ENCODE measurements at regions not wholly inside any gene's neighbourhood (a gene's known extent, or its start where the extent isn't known, plus 50 kb on each side); places are given as distances from the start of the nearest gene placed in this dataset.
"Not testable (repeated sequence)": the region's sequence is repeated elsewhere in the genome, so short reads cannot be mapped to it uniquely, and the experiment has no call there.

DNA sequence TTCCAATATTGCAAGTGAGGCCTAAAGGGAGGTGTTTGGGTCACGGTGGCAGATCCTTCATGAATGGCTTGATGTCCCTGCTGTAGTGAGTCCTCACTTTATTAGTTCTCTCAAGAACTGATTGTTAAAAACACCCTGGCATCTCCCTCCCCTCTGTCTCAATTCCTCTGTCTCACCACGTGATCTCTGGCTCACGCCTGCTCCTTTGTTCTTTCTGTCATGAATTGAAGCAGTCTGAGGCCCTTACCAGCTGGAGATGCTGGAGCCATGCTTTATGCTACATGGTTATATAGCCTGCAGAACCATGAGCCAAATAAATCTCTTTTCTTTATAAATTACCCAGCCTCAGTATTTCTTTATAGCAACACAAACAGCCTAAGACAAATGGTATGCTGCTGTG is 980.7 kb upstream of the GRIA3 start:
- H3K4me1 Mint-ChIP-seq, result no peaks in the 10 kb centered on the region
- H3K36me3 Mint-ChIP-seq, result no peaks in the 10 kb centered on the region
- DNase-seq (ENCODE audit: low spot score in 2 of 2, unreplicated experiment in 2 of 2), result no peak
- no peaks in the 10 kb centered on the region for H3K27me3 Mint-ChIP-seq (ENCODE audit: low read depth)
- H3K9me3 Mint-ChIP-seq, result peaks cover 14% of the 10 kb centered on the region
- H3K27ac Mint-ChIP-seq, result no peak overlapping the region
- TF ChIP-seq, protein P1, sequence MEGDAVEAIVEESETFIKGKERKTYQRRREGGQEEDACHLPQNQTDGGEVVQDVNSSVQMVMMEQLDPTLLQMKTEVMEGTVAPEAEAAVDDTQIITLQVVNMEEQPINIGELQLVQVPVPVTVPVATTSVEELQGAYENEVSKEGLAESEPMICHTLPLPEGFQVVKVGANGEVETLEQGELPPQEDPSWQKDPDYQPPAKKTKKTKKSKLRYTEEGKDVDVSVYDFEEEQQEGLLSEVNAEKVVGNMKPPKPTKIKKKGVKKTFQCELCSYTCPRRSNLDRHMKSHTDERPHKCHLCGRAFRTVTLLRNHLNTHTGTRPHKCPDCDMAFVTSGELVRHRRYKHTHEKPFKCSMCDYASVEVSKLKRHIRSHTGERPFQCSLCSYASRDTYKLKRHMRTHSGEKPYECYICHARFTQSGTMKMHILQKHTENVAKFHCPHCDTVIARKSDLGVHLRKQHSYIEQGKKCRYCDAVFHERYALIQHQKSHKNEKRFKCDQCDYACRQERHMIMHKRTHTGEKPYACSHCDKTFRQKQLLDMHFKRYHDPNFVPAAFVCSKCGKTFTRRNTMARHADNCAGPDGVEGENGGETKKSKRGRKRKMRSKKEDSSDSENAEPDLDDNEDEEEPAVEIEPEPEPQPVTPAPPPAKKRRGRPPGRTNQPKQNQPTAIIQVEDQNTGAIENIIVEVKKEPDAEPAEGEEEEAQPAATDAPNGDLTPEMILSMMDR (IDR thresholded peaks at IDR 0.05; ENCODE audit: unreplicated experiment), result no peak
- H3K4me3 Mint-ChIP-seq, result no peak overlapping the region

DNA sequence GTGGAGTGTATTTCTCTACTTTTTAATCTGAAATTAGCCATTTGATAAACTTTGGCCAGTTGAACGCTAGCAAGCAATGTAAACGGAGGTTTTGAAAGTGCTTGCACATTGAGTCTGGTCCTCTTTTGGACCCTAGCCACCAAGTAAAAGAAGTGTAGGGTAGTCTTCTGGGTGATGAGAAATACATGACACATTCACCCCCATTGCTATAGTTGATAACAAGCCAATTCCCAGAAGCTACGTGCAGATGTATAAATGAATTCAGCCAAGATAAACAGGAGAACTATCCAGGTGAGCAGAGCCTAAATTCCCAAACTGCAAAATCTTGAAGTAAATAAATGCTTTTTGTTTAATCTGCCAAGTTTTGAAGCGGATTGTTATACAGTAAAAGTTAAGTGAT is 965.4 kb upstream of the GRIA3 start:
- Mint-ChIP-seq H3K36me3 (no peaks in the 10 kb centered on the region), H3K4me3 (no peak overlapping the region), H3K9me3 (peaks cover 24% of the 10 kb centered on the region), H3K27ac (no peak overlapping the region), H3K4me1 (no peaks in the 10 kb centered on the region), H3K27me3 (ENCODE audit: low read depth) (peaks cover 37% of the 10 kb centered on the region)
- no peak for DNase-seq (ENCODE audit: low spot score in 2 of 2, unreplicated experiment in 2 of 2)
- TF ChIP-seq, protein P1 (IDR thresholded peaks at IDR 0.05; ENCODE audit: unreplicated experiment), result no peak

DNA sequence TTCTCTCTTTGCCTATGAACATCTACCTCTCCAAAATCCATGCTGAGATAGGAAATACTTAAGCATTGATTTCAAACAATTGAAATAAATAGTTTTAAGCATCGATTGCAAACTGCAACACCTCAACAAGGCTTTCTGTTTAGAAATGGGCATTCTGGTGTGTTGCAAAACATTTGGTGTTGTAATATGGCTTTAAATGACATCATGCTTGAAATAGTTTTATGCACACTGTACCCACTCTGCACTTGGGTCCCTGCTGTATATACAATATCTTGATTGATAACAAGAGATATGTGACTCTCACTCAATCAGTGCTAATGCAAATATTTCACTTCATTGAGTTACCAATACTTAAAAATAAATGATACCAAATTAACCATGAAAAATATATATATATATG is 964.9 kb upstream of the GRIA3 start:
- H3K4me3 Mint-ChIP-seq, result no peak overlapping the region
- H3K27ac Mint-ChIP-seq, result no peak overlapping the region
- H3K4me1 Mint-ChIP-seq, result no peaks in the 10 kb centered on the region

DNA sequence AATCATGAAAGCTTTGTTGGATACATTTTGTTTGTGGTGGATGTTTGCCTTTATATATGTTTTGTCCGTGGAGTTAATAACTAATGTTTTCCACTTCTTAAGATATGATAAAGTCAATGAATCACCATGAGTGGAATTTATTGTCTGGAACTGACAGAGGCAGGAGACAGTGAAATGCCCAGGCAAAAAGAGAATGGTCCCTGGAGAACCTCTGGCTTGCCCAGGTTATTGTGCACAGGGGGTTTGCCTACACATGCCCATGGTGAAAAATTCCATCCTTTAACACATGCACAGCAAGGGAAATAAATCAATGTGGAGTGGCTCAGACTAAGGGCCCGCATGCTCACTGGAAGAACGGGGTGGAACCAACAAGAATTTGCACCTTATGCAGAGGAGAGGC is 964.3 kb upstream of the GRIA3 start:
- Mint-ChIP-seq H3K4me3 (no peak overlapping the region), H3K36me3 (no peaks in the 10 kb centered on the region), H3K27me3 (ENCODE audit: low read depth) (peaks cover 48% of the 10 kb centered on the region), H3K9me3 (peaks cover 18% of the 10 kb centered on the region), H3K27ac (no peak overlapping the region), H3K4me1 (no peaks in the 10 kb centered on the region)
- no peak for DNase-seq (ENCODE audit: low spot score in 2 of 2, unreplicated experiment in 2 of 2)
- TF ChIP-seq, protein P1 (IDR thresholded peaks at IDR 0.05; ENCODE audit: unreplicated experiment), result no peak

More for the DNA sequence above, 964.9 kb upstream of the GRIA3 start:
- no peaks in the 10 kb centered on the region for H3K36me3 Mint-ChIP-seq
- TF ChIP-seq, protein P1 (IDR thresholded peaks at IDR 0.05; ENCODE audit: unreplicated experiment), result no peak
- DNase-seq (ENCODE audit: low spot score in 2 of 2, unreplicated experiment in 2 of 2), result no peak
- peaks cover 19% of the 10 kb centered on the region for H3K9me3 Mint-ChIP-seq
- peaks cover 43% of the 10 kb centered on the region for H3K27me3 Mint-ChIP-seq (ENCODE audit: low read depth)

DNA sequence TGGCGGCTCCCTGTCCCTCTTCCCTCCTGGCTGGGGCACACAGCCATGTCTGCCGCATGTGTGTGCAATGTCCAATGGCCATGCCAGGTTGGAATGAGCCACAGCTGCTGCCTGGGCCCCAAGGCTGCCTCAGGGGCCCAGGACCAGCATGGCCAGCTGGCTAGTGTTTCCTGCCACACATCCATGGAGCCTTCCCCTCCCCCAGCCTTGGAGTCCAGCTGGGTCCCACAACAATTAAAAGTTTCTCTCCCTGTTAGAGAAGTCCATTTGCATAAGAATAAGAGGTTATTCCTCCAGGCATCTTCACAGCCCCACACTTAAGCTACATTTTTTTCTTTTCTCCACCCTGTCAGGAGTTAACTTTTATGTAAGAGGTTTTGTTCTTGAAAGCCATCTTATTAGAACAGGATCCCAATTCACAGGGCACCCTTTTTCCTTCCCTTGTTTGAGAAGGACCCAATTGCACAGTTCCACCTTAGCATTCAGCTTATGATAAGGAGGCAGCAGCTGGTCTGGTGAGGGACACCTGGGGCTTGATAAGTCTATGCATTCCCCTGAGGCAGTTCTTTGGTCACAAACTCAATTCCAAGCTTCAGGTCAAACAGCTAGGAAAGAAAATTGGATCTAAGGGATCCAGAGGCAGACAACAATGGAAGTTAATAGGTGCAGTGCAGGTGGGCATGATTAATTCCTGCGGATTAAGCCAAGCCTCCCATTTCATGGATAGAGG is 963.3 kb upstream of the GRIA3 start:
- no peak overlapping the region for H3K27ac Mint-ChIP-seq
- TF ChIP-seq, protein P1 (IDR thresholded peaks at IDR 0.05; ENCODE audit: unreplicated experiment), result no peak
- H3K36me3 Mint-ChIP-seq, result no peaks in the 10 kb centered on the region
- peaks cover 59% of the 10 kb centered on the region for H3K27me3 Mint-ChIP-seq (ENCODE audit: low read depth)
- peaks cover 12% of the 10 kb centered on the region for H3K9me3 Mint-ChIP-seq
- no peak overlapping the region for H3K4me3 Mint-ChIP-seq
- no peak for DNase-seq (ENCODE audit: low spot score in 2 of 2, unreplicated experiment in 2 of 2)
- H3K4me1 Mint-ChIP-seq, result no peaks in the 10 kb centered on the region

DNA sequence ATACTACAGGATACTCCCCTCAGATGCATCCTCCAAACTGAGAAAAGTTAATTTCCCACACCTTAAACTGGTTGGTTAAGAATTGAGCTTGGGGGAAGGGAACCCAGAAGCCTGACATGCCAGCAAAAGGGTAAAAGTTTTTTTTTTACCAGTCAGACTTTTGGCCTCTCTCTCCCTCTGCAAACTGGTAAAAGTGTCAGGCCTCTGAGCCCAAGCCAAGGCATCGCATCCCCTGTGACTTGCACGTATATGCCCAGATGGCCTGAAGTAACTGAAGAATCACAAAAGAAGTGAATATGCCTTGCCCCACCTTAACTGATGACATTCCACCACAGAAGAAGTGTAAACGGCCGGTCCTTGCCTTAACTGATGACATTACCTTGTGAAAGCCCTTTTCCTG is 962.3 kb upstream of the GRIA3 start:
- DNase-seq (ENCODE audit: low spot score in 2 of 2, unreplicated experiment in 2 of 2); H3K9me3 Mint-ChIP-seq; H3K4me3 Mint-ChIP-seq; H3K4me1 Mint-ChIP-seq; H3K36me3 Mint-ChIP-seq; H3K27ac Mint-ChIP-seq: not testable (repeated sequence)
- H3K27me3 Mint-ChIP-seq (ENCODE audit: low read depth), result peaks cover 61% of the 10 kb centered on the region

DNA sequence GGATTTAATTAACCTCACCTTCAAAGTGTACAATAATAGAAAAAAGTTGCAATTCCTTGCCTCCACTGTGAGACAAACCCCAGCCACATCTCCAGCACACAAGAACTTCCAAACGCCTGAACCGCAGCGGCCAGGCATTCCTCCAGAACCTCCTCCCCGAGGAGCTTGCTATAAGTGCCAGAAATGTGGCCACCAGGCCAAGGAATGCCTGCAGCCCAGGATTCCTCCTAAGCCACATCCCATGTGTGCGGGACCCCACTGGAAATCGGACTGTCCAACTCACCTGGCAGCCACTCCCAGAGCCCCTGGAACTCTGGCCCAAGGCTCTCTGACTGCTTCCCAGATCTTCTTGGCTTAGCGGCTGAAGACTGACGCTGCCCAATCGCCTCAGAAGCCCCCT is 959.9 kb upstream of the GRIA3 start:
- H3K4me3 Mint-ChIP-seq; H3K4me1 Mint-ChIP-seq; H3K36me3 Mint-ChIP-seq; H3K9me3 Mint-ChIP-seq; DNase-seq (ENCODE audit: low spot score in 2 of 2, unreplicated experiment in 2 of 2); H3K27ac Mint-ChIP-seq: not testable (repeated sequence)
- H3K27me3 Mint-ChIP-seq (ENCODE audit: low read depth), result peaks cover 61% of the 10 kb centered on the region

Data from mesothelial cell of epicardium (in vitro differentiated cells).